Fibroblast of lung (primary cell): ENCODE measurements at regions not wholly inside any gene's neighbourhood (a gene's known extent, or its start where the extent isn't known, plus 50 kb on each side); places are given as distances from the start of the nearest gene placed in this dataset.

Experiments
- DNase-seq, 2 donors: peaks; one replicate each; pipeline versions ENCODE4 v3.0.0 to v3.0.0-alpha.2; 2010; ENCODE audit warnings: low read depth in 2 of 2
- H2AFZ ChIP-seq: 2 replicates; pipeline ENCODE4 v1.5.1; 2012; ENCODE audit warnings: low read length, control low read depth, inconsistent platforms
- H3K27ac ChIP-seq: 2 replicates; pipeline ENCODE4 v1.5.1; 2011; ENCODE audit warnings: low read length, control low read depth; ENCODE audit not compliant: insufficient read depth
- H3K27me3 ChIP-seq: 2 replicates; pipeline ENCODE4 v1.5.1; 2011; ENCODE audit warnings: mild to moderate bottlenecking, low read length; ENCODE audit not compliant: control insufficient read depth, insufficient read depth
- H3K36me3 ChIP-seq: 2 replicates; pipeline ENCODE4 v1.5.1; 2011; ENCODE audit warnings: low read length; ENCODE audit not compliant: control insufficient read depth, insufficient read depth
- H3K4me1 ChIP-seq: 2 replicates; pipeline ENCODE4 v1.5.1; 2011; ENCODE audit warnings: low read length; ENCODE audit not compliant: control insufficient read depth, insufficient read depth; ENCODE audit errors: extremely low read depth
- H3K4me2 ChIP-seq: 2 replicates; pipeline ENCODE4 v1.5.1; 2011; ENCODE audit warnings: low read length, control low read depth; ENCODE audit not compliant: insufficient read depth; ENCODE audit errors: extremely low read depth
- H3K4me3 ChIP-seq, 4 experiments: fragments of 200-600 bp in 1 of 4; sonication (generic) in 1 of 4; replicated peaks in 1 of 4; 2 replicates each; pipeline ENCODE4 v1.5.1; 2011 to 2016; ENCODE audit warnings: low read length in 4 of 4, low read depth in 3 of 4, mild to moderate bottlenecking in 3 of 4, control low read depth in 2 of 4, inconsistent platforms in 1 of 4, mixed read lengths in 1 of 4; ENCODE audit not compliant: insufficient read depth in 1 of 4; ENCODE audit errors: control extremely low read depth in 1 of 4
- H3K79me2 ChIP-seq: 2 replicates; pipeline ENCODE4 v1.5.1; 2012; ENCODE audit warnings: mild to moderate bottlenecking, low read length, inconsistent platforms; ENCODE audit not compliant: control insufficient read depth, insufficient read depth
- H3K9ac ChIP-seq: 2 replicates; pipeline ENCODE4 v1.5.1; 2011; ENCODE audit warnings: mild to moderate bottlenecking, low read length, control low read depth; ENCODE audit not compliant: insufficient read depth
- H3K9me3 ChIP-seq: 2 replicates; pipeline ENCODE4 v1.5.1; 2012; ENCODE audit warnings: low read depth, low read length; ENCODE audit not compliant: control insufficient read depth, insufficient read depth
- H4K20me1 ChIP-seq: 2 replicates; pipeline ENCODE4 v1.5.1; 2011; ENCODE audit warnings: low read length; ENCODE audit not compliant: control insufficient read depth, insufficient read depth; ENCODE audit errors: extremely low read depth
- CTCF ChIP-seq, 2 donors: IDR thresholded peaks in 1 of 2; conservative IDR thresholded peaks in 1 of 2; 1 replicate in 1 of 2; 2 replicates in 1 of 2; pipeline ENCODE4 v1.5.1; 2011 to 2012; ENCODE audit warnings: low read length in 2 of 2, control low read depth in 1 of 2, inconsistent platforms in 1 of 2, low read depth in 1 of 2, mild to moderate bottlenecking in 1 of 2
- EZH2 ChIP-seq: IDR thresholded peaks from 2 replicates; pipeline ENCODE4 v1.5.1; 2012; ENCODE audit warnings: low read length, control low read depth, mild to moderate bottlenecking; ENCODE audit errors: missing control alignments

DNA sequence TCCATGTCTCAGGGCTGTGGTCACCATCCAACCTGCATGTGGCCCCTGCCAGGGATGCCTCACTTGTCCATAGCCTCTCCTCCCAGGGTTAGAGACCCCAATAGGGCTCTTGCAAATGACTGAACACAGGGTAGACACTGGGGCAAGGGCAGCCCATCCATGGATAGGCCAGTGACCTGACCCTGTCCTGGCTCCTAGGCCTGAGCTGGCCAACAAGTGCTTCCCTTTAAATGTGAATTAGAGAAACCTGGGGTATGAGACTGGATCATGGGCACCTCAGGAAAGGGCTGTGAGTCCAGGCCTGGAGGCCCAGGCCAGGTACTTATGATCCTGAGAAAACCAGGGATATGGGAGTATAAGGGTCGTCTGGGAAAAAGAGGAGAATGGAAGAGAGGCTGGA is 64.5 kb downstream of the COPS8 start:
- no peak overlapping the region for H2AFZ ChIP-seq

DNA sequence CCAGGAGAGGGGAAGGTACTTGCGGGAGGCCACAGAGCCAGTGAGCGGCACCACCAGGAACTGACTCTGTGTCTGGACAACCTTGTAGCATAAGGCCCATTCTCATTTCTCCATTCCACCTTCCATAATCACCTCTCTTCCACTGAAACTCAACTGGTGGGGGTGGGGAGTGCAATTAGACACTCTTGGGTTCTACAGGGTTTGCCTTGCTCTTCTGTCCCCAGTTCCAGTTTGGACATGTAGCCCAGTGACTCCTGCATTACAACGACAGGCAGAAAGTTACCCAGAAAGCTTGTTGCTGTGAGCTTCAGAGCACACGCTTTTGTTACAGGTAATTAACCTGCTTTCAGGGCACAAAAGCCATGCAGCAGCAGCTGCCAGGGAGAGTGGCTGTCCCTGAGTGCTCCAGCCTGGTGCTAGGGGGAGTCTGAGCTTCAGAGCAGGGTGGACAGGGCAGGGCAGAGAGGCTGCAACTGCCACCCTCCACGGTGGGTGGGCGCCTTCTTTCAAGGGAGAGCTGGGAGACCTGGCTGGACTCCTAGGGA is 65.2 kb downstream of the COPS8 start:
- H3K79me2 ChIP-seq: no peaks in the 10 kb centered on the region
- H3K9ac ChIP-seq: no peak overlapping the region
- H3K9me3 ChIP-seq: peaks cover 4% of the 10 kb centered on the region
- no peak for DNase-seq
- no peak overlapping the region for H3K27ac ChIP-seq
- H3K36me3 ChIP-seq: no peaks in the 10 kb centered on the region
- H3K4me1 ChIP-seq: peaks cover 10% of the 10 kb centered on the region
- no peak for TF ChIP-seq CTCF (conservative IDR thresholded peaks at IDR 0.05 in 1 of 2, IDR thresholded peaks at IDR 0.05 in 1 of 2; ENCODE audit: low read depth in 1 of 2, low read length in 2 of 2)
- TF ChIP-seq EZH2: no peak
- no peak overlapping the region for H2AFZ ChIP-seq
- no peaks in the 10 kb centered on the region for H3K27me3 ChIP-seq
- no peak overlapping the region for H3K4me3 ChIP-seq
- H3K4me2 ChIP-seq: no peak overlapping the region
- no peaks in the 10 kb centered on the region for H4K20me1 ChIP-seq

More for the DNA sequence above, 64.5 kb downstream of the COPS8 start:
- Histone ChIP-seq H4K20me1 (no peaks in the 10 kb centered on the region), H3K9ac (no peak overlapping the region), H3K4me2 (no peak overlapping the region), H3K79me2 (no peaks in the 10 kb centered on the region), H3K4me3 (no peak overlapping the region), H3K36me3 (no peaks in the 10 kb centered on the region), H3K4me1 (peaks cover 3% of the 10 kb centered on the region), H3K27me3 (no peaks in the 10 kb centered on the region), H3K9me3 (peaks cover 4% of the 10 kb centered on the region), H3K27ac (no peak overlapping the region)
- no peak for DNase-seq
- TF ChIP-seq CTCF (conservative IDR thresholded peaks at IDR 0.05 in 1 of 2, IDR thresholded peaks at IDR 0.05 in 1 of 2; ENCODE audit: low read depth in 1 of 2, low read length in 2 of 2) (no peak), EZH2 (no peak)

- H3K4me2 ChIP-seq: no peak overlapping the region
- DNase-seq: no peak
- H3K79me2 ChIP-seq: no peaks in the 10 kb centered on the region
- H3K4me1 ChIP-seq: peaks cover 23% of the 10 kb centered on the region
- no peak overlapping the region for H3K4me3 ChIP-seq
- no peak overlapping the region for H3K9ac ChIP-seq
- no peak overlapping the region for H3K27ac ChIP-seq
- TF ChIP-seq EZH2 (no peak), CTCF (conservative IDR thresholded peaks at IDR 0.05 in 1 of 2, IDR thresholded peaks at IDR 0.05 in 1 of 2; ENCODE audit: low read depth in 1 of 2, low read length in 2 of 2) (no peak)
- H2AFZ ChIP-seq: no peak overlapping the region
- no peaks in the 10 kb centered on the region for H3K36me3 ChIP-seq
- H3K27me3 ChIP-seq: no peaks in the 10 kb centered on the region
- H3K9me3 ChIP-seq: no peaks in the 10 kb centered on the region
- H4K20me1 ChIP-seq: no peaks in the 10 kb centered on the region
Observed at GRCh38 chr2:237152361-237152760, 66.7 kb downstream of the COPS8 start.
